NK-92 treated with Interleukin-12 subunit alpha and Interleukin-12 subunit beta, amount 100 ng/mL, for 24 hours (cell line): ENCODE measurements at regions not wholly inside any gene's neighbourhood (a gene's known extent, or its start where the extent isn't known, plus 50 kb on each side); places are given as distances from the start of the nearest gene placed in this dataset.

Experiments used
- DNase-seq: peaks from one replicate; lab custom pipeline; 2025; lab: John Stamatoyannopoulos, UW

GRCh38 chr20:24138196-24138857 is 149.7 kb upstream of the GGTLC1 start:
- no peak for DNase-seq

DNA sequence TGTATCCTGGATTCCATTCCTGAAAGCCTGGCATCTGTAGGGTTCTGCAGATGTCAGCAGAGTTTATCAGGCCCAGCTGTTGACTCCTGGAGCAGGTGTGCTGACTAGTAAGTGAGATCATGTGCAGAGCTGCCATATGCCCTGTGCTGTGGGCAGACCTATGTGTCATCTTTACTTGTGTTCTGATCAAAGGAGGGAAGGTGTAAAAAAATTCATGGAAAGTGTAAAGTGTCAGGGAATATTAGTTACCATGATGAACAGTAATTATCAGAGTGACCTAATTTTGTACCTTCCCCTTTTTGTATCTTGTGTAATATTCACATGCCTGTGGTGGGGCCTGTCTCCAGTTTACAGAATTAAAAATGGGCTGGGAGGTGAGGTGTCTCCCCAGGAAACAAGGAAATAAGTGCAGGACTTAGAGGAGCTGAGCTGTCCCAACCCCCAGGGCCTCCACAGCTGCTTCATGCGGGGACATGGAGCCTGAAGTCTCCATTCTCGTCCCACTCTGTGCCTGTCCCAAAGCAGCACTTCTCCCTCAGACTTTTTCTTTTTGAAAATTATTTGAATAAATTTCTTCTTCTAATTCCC is 148.2 kb upstream of the GGTLC1 start:
- no peak for DNase-seq

DNA sequence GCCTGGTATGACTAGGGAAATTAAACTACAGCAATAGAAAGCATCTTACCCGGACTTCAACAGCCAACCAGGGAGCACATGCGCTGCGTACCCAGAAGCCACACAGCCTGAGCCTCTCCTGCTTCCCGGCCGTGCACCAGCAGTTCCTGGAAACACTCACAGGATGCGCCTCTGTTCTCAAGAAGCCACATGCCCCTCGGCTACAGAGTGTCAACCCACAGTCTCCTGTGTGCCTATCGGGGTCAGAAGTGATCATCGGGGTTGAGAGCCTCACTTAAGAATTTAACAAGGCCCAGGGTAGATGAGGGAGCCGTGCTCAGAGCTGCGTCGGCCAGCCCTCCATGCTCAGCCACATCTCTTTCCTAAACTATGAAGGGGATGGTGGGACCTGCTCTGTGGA is 147.2 kb upstream of the GGTLC1 start:
- no peak for DNase-seq

DNA sequence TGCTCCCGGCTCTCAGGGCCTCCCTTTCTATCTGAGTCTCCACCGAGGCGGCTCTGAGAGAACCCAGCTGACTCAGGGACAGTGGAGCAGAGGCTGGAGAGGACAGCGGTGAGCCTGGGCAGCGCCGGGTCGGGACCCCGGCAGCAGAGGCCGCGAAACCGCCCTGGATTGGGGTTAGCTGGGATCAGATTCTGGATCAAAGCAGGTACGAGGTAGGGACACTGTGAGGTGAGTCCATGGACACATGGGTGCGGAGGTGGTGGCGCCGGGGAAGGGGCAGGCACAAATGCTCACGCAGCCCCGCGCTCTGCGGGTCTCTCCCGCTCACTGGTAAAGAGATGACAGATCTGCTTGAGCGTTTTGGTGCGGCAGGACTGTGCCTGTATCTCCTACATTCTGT is 146.4 kb upstream of the GGTLC1 start:
- no peak for DNase-seq

DNA sequence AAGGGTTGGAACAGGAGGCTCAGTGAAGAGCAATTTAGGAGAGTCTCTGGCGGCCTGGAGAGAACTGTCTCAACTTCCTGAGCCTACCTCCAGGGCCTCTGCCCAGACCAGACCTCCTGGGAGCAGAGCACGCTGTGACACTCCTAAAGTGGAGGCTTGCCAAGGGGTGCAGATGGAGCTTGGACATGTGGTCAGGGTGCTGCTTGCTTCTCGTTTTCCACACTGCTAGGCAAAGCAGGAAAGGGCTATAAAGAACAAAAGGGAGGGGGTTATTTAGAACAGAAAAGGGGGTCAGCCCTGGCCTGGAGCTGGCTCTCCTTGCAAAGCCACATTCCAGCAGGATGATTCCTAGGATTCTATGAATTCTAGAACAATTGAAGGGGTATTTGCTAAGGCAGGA is 145.7 kb upstream of the GGTLC1 start:
- no peak for DNase-seq

GRCh38 chr20:24132246-24132645 is 143.7 kb upstream of the GGTLC1 start:
- no peak for DNase-seq

DNA sequence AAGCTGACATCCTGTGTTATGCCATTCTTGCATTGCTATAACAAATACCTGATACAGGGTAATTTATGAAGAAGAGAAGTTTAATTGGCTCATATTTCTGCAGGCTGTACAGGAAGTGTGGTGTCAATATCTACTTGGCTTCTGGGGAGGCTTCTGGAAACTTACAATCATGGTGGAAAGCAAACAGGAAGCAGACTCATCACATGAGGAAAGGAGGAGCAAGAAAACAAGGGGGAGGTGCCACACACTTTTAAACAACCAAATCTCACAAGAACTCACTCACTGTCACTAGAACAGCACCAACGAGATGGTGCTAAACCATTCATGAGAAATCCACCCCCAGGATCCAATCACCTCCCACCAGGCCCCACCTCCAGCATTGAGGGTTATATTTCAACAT is 143.1 kb upstream of the GGTLC1 start:
- DNase-seq = no peak

DNA sequence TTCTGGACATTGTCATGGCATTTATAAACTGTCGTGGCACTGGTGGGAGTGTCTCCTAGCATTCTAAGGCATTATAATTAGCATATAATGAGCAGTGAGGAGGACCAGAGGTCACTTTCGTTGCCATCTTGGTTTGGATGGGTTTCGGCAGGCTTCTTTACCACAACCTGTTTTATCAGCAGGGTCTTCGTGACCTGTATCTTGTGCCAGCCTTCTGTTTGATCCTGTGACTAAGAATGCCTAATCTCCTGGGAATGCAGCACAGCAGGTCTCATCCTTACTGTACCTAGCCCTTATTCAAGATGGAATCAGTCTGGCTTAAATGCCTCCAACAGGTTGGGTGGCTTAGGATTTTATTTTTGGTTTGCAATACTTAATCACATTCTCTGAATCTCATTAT is 142.7 kb upstream of the GGTLC1 start:
- no peak for DNase-seq

DNA sequence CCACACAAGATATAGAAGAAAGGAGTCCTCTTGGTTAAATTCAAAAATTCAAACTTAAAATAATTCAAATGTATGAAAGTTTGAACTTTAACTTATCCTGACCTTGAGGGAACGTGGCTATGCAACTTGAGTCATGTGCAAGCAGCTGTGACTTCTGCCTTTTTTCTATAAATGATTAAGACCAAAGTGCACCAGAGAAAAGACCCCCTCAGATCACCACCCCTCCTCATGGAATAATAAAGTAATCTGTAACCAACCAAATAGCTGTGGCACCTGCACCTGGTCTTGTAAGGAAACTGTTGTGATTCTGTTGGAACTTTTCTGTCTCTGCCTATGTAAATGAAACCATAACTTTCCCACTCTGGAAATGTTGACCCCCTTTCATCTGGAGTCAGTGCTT is 141.1 kb upstream of the GGTLC1 start:
- DNase-seq = no peak

DNA sequence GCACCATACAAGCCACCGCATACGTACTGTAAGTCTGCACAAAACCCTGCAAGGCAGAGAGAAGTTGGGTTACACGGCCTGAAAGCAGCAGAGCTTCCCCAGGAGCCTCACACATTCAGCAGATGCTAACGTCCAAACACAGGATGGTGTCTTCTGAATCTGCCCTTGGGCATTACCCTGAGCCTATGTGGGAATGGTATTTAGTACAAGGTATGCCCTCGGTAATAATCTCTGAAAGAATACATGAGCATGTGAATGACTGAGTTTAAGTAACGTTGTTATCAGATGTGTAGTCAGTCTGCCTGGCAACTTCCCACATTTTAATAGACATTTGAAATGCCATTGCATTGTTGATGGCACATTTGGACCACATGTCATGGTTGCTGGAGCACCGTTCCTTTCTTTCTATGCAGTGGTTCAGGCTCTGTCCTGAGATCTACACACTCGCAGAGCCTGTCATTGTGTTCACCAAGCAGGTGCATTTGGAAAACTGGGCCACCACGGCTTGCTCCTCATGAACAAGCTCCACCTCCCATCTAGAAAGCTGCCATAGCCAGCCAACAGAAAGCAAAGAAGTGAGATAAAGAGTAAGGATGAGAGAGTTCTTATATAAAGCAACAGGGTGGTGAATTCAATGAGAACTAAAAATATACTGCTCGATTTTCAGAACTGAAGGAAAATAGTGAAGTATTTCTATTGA is 136.5 kb upstream of the GGTLC1 start:
- no peak for DNase-seq

GRCh38 chr20:24124003-24124402 is 135.4 kb upstream of the GGTLC1 start:
- no peak for DNase-seq

DNA sequence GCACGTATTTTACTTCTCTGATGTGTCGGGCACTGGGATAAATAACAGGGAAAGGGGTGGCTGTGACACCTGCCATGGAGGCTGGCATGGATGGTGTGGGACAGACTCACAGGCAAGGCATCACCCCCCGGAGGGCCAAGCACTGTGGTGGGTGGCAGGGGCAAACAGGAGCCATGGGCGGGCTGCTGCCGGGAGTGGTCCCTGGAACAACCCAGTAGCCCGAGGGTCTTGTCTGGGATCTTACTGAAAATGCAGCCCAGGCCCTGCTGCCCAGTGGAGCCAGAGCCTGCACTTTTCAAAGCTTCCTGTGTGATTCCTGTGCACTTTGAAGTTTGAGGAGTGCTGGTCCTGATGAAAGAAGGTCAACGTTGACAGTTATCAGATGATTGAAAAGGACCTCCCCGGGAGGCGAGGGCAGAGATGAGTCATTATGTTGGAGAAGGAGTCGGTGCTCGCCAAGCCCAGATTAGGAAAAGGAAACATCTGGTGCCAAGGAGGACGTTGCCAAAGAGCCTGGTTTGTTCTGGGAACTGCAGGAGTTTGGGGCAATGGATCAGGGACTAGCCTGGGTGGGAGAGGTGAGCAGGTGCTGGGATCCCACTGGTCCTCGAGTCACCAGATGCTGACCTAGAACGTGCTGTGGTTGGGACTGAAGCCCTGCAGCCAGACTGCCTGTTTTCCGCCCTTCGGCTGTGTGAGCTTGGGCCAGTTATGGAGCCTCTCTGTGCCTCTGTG is 130.0 kb upstream of the GGTLC1 start:
- DNase-seq = no peak

- DNase-seq = no peak
Measured at GRCh38 chr20:24118034-24118433, 129.5 kb upstream of the GGTLC1 start.

GRCh38 chr20:24117383-24117782 is 128.8 kb upstream of the GGTLC1 start:
- no peak for DNase-seq

DNA sequence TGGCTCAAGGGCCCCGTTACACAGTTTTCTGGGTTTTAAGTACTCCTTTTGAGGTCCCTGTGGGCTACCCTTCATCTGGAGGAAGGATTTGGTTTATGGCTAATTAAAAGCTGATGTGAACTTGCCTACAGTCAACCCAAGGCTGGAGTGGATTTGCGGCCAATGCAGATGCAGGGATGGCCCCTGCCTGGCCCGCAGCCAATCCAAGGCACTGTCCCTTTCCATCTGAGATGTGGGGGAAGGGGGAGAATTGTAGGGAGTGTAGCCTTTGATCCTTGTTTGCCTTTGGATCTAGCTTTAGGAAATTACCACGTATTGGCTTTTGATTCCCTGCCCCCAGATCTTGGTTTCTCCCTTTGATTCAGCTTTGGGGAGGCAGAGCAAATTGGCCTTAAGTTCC is 128.0 kb upstream of the GGTLC1 start:
- no peak for DNase-seq

GRCh38 chr20:24112360-24112759 is 123.8 kb upstream of the GGTLC1 start:
- DNase-seq = no peak

GRCh38 chr20:24111858-24112257 is 123.3 kb upstream of the GGTLC1 start:
- no peak for DNase-seq

DNA sequence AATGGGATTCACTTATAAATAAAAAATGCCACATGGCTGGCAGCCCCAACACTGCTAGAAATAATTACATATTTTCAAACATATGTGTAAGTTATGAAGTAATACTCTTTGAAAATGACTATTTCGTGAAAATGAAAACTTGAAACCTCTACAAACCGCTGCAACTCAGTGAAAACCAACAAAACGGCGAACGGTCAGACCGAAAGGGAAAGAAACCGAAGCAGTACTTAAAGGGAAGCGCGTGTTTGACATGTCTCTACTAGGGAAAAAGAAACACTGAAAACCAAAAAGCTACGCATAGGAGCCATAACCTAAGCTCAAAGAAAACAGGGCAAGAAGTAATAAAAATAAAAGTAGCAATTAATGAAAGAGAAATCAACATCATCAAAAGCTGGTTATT is 121.0 kb upstream of the GGTLC1 start:
- no peak for DNase-seq

DNA sequence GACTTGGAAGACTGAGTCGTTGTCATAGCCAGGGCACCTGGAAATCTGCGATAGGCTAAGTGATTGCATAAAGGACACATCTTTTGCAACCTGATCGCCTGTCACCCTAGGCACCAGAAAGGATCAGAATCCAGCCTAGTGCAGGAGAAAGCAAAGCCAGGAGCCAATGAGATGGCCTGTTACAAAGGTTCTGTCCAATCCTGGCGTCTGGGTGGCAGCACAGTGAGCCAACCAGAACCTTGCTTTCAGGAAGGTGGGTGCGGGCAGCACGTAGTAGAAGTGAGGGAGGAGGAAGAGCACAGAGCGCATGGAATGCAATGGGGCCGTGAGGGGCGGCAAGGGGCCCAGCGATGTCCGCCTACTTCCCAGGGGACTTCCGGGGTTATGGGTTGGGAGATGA is 120.4 kb upstream of the GGTLC1 start:
- no peak for DNase-seq

GRCh38 chr20:24108581-24108980 is 120.0 kb upstream of the GGTLC1 start:
- DNase-seq = no peak

DNA sequence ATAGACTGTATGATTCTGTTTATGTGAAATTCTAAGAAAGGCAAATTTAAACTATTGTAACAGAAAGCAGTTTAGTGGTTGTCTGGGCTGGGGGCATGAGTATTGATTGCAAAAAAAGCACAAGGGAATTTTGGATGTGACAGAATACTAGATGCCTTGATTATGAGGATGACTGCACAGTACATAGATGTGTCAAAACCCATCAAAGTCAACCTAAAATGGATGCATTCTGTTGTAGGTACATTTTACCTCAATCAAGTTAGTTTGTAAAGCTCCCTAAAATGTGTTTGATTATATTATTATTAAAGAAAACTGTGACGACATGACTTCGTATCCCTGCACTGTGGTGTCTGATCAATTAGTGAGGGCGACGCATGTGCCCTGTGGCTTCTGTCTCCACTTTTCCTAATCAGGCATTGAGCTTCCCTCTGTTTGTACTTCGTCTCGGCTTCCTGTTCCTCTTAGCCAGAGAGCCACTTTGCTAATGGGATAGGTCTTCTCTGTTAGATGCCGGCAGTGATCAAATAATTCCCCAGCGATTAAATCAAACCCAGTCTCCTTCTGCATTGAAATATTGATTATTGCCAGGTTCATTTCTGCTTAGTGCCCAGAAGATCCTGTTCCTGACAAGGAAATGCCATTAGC is 118.3 kb upstream of the GGTLC1 start:
- no peak for DNase-seq

- no peak for DNase-seq
Measured at GRCh38 chr20:24106150-24106800, 117.7 kb upstream of the GGTLC1 start.
